Adrenal gland (tissue), 9 donors: ENCODE measurements at regions not wholly inside any gene's neighbourhood (a gene's known extent, or its start where the extent isn't known, plus 50 kb on each side); places are given as distances from the start of the nearest gene placed in this dataset.

Source experiments
- DNase-seq, 7 donors: peaks; one replicate each; pipeline ENCODE4 v3.0.0-alpha.2; 2019 to 2020
- H3K27ac ChIP-seq, 5 donors: fragments of 200-600 bp; sonication (generic) in 4 of 5; 1 replicate in 3 of 5; 2 replicates in 2 of 5; pipeline versions ENCODE4 v1.5.1 to v1.8.0; 2016 to 2020; ENCODE audit warnings: mild to moderate bottlenecking in 1 of 5
- H3K27me3 ChIP-seq: fragments of 200-600 bp; 2 replicates; pipeline ENCODE4 v1.8.0; 2021
- H3K36me3 ChIP-seq, 2 donors: fragments of 200-600 bp; replicated peaks in 1 of 2; 1 replicate in 1 of 2; 2 replicates in 1 of 2; pipeline versions ENCODE4 v1.5.1 to v1.8.0; 2018 to 2022
- H3K4me1 ChIP-seq, 2 donors: fragments of 200-600 bp; replicated peaks in 1 of 2; 1 replicate in 1 of 2; 2 replicates in 1 of 2; pipeline versions ENCODE4 v1.5.1 to v1.8.0; 2018 to 2021
- H3K4me3 ChIP-seq, 4 donors: fragments of 200-600 bp; sonication (generic) in 3 of 4; one replicate each; pipeline ENCODE4 v1.5.1; 2016 to 2018
- H3K9me3 ChIP-seq, 3 donors: fragments of 200-600 bp; sonication (generic) in 1 of 3; replicated peaks in 1 of 3; 1 replicate in 2 of 3; 2 replicates in 1 of 3; pipeline versions ENCODE4 v1.5.1 to v1.8.0; 2016 to 2021
- CTCF ChIP-seq, 6 experiments: fragments of 450-650 bp in 4 of 6; fragments of 200-600 bp in 2 of 6; sonication (generic) in 1 of 6; IDR thresholded peaks; 1 replicate in 5 of 6; 2 replicates in 1 of 6; pipeline versions ENCODE4 v1.5.1 to v1.8.0; 2016 to 2021; ENCODE audit warnings: antibody characterized with exemption in 6 of 6, mild to moderate bottlenecking in 2 of 6, moderate library complexity in 1 of 6
- POLR2A ChIP-seq, 2 donors: fragments of 450-650 bp; IDR thresholded peaks; one replicate each; pipeline ENCODE4 v1.6.1; 2017; ENCODE audit warnings: antibody characterized with exemption in 2 of 2, mild to moderate bottlenecking in 2 of 2, moderate library complexity in 1 of 2
- WGBS, 4 donors: extraction: QIAGEN DNeasy Blood & Tissue Kit in 2 of 4; methylation state at CpG; one replicate each; pipeline versions ENCODE4 v1.1.5 to v1.1.7; 2013 to 2017; 5-methylcytosine and 5-hydroxymethylcytosine counted together
- intact Hi-C, 2 donors: fragments of 100-400 bp; cut with DNase I; formaldehyde crosslinking; loops; one replicate each; pipeline versions ENCODE4 v1.14.1 to v1.15.0; 2022 to 2023
- donor health status: healthy with polysubstance abuse.
- donor health status: Bipolar disorder and iron deficiency.
- donor health status: DM: yes; HTN: yes; CAD: no.
- donor health status: DM: no; HTN: no; CAD: no.
- donor health status: DM: no; HTN: no; CAD: no.

- H3K4me1 ChIP-seq, result no peaks in the 10 kb centered on the region
- H3K27me3 ChIP-seq, result no peaks in the 10 kb centered on the region
- H3K27ac ChIP-seq, result no peak overlapping the region
- no peak for DNase-seq
- no peaks in the 10 kb centered on the region for H3K36me3 ChIP-seq
- TF ChIP-seq CTCF (IDR thresholded peaks at IDR 0.05) (no peak), POLR2A (IDR thresholded peaks at IDR 0.05) (no peak)
- intact Hi-C loops, result no loop called here
- no peak overlapping the region for H3K4me3 ChIP-seq
- H3K9me3 ChIP-seq, result peaks cover 0 to 5% (median 0%) of the 10 kb centered on the region in 3 donors
Observed at GRCh38 chr3:144394032-144394431, 422.4 kb downstream of the DIPK2A start.

GRCh38 chr3:144402430-144402829 lies 430.8 kb downstream of the DIPK2A start:
- DNase-seq, result no peak
- WGBS, 4 donors, result 74 to 86% (median 80%) methylated on average over 5 of the region's 5 CpGs
- Histone ChIP-seq H3K27ac (no peak overlapping the region), H3K27me3 (no peaks in the 10 kb centered on the region), H3K4me3 (no peak overlapping the region), H3K9me3 (peaks cover 0 to 13% (median 0%) of the 10 kb centered on the region in 3 donors), H3K36me3 (no peaks in the 10 kb centered on the region), H3K4me1 (no peaks in the 10 kb centered on the region)
- intact Hi-C loops, result no loop called here
- TF ChIP-seq POLR2A (IDR thresholded peaks at IDR 0.05), result no peak
- no peak for TF ChIP-seq CTCF (IDR thresholded peaks at IDR 0.05)

- Histone ChIP-seq H3K27me3 (no peaks in the 10 kb centered on the region), H3K27ac (no peak overlapping the region), H3K36me3 (no peaks in the 10 kb centered on the region), H3K4me3 (no peak overlapping the region), H3K4me1 (no peaks in the 10 kb centered on the region), H3K9me3 (peaks cover 0 to 13% (median 0%) of the 10 kb centered on the region in 3 donors)
- TF ChIP-seq POLR2A (IDR thresholded peaks at IDR 0.05), result no peak
- no peak for TF ChIP-seq CTCF (IDR thresholded peaks at IDR 0.05)
- WGBS, 4 donors, result 26 to 41% (median 32%) methylated on average over 3 of the region's 3 CpGs
- DNase-seq, result peak; percentile 19 to 54 (median 39)
- intact Hi-C loops, result no loop called here
Observed at GRCh38 chr3:144403040-144403457, 431.4 kb downstream of the DIPK2A start.

- H3K4me3 ChIP-seq, result no peak overlapping the region
- no peaks in the 10 kb centered on the region for H3K36me3 ChIP-seq
- 49 to 72% (median 66%) methylated on average over 2 of the region's 2 CpGs for WGBS, 4 donors
- no peaks in the 10 kb centered on the region for H3K4me1 ChIP-seq
- H3K9me3 ChIP-seq, result no peaks in the 10 kb centered on the region
- no peak for DNase-seq
- H3K27ac ChIP-seq, result no peak overlapping the region
- intact Hi-C loops, result no loop called here
- TF ChIP-seq POLR2A (IDR thresholded peaks at IDR 0.05) (no peak), CTCF (IDR thresholded peaks at IDR 0.05) (no peak)
- H3K27me3 ChIP-seq, result no peaks in the 10 kb centered on the region
Observed at GRCh38 chr3:144407335-144407734, 435.7 kb downstream of the DIPK2A start.
